GM18502 (cell line): ENCODE measurements at regions not wholly inside any gene's neighbourhood (a gene's known extent, or its start where the extent isn't known, plus 50 kb on each side); places are given as distances from the start of the nearest gene placed in this dataset.

ENCODE experiments used
- ATAC-seq: cut with Tn5 transposase; IDR thresholded peaks from one replicate; pipeline ENCODE4 v1.9.1; 2021; ENCODE audit warnings: mild to moderate bottlenecking; ENCODE audit not compliant: unreplicated experiment, poor library complexity

DNA sequence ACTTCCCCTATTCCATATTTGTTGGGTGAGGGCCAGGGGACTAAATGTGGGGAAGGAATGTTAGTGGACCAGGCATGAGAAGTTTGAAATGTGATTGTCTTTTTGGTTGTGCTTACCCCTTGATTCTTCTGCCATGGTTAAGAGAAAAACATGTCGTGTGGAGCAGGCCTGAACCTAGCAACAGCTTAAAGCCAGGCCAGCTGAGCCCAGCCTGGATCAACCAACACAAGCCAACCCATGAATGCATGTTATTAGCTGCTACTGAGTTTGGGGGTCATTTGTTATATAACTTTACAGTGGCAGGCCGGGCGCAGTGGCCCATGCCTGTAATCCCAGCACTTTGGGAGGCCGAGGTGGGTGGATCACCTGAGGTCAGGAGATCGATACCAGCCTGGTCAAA is 52.4 kb upstream of the TRIO start:
- ATAC-seq, result no peak

DNA sequence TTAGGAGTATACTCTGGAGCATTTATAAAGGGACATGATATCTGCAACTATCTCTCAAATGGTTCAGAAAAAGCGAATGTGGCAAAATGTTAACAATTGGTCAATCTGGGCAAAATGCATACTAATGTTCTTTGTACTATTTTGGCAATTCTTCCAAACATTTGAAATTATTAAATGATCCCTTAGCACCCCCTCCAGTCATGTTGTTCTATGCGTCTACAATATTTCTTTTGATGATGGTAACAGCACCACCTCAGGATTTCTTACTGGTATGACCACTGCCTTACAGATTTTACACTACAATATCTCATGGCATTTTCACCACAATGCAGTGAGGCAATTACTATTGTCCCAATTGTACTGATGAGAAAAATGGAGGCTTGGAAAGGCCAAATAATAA is 52.9 kb upstream of the TRIO start:
- no peak for ATAC-seq

DNA sequence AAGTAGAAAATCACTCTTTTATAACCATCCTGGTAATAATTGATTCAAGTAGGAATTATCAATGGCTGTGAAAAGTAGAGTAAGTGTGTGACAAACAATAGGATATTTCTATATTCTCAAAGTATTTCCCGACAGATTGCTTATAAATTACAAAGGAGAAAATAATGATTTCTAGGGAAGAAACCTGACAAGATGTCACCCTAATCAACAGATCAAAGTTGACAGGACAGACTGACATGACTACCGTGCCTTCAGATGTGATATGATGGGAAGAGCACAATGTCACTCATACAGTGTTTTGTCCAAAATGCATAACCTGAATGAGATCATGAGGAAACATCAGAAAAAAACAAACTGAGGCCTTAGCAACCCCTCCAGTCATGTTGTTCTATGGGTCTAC is 53.9 kb upstream of the TRIO start:
- no peak for ATAC-seq

DNA sequence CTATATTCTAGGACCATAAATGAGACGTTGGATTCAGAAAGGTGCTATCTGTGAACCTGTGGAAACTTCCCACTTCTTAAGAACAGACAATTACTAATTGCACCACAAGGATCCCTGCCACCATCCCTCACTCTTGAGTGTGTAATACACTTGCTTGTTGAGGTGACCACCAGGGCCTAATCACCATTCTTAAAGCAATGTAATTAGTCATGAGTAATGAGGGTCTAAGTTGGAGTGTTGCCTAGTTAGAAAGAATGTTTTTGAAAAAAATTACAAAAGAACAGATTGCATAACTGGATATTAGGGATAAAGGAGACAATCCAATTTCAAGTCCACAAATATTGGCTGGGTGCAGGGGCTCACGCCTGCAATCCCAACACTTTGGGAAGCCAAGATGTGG is 56.9 kb upstream of the TRIO start:
- no peak for ATAC-seq

DNA sequence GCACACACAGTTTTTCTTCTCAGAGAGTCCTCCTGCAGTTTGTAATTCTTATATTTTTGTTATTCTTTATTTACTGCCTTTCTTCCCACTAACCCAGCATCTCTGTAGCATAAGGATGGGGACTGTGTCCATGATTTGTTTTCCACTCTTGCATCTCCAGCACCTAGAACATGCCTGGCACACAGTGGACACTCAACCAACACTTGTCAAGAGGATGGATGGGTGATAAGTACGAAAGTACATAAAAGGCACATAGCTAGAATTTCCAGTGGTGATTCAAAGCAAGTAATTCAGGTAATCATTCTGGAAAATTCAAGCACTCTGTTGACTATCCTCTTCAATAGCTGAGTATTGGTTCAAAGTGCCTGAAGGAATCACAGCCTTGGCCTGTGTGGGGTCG is 60.2 kb upstream of the TRIO start:
- ATAC-seq, result no peak

DNA sequence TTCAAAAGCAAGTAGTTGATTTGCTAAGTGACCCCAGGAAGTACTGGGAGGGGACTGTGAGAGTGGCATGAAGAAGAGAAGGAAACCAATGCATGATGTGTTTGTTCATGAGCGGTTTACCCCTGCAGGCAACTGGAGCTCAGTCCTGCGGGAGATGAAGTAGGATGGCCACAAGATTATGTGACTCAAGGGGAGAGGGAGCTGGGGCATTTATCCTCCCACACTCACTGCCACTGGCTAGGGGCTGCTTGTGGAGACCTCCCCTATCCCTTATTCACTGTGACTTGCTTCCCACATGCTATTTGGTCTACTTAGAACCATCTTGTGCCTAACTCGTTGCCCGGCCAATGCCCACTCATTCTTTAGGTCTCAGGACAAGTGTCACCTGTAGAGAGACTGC is 60.6 kb upstream of the TRIO start:
- ATAC-seq, result no peak

DNA sequence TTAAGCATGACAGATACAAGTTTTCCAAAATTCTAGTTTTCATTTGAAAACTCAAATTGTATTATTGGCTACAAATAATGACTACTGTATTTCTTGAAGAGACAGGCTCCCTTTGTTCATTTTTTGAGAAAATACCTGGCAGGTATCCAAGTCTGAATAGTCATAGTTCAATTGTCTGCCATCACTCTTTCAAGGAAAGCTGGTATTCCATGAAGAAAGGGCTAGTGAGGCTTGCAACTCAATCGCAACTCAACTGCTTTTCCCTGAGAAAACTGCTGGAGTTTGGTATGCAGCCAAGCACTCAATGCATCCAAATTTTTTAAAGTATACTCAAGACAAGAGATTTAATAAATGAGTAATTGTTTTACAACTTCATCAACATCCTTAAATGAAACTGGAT is 61.4 kb upstream of the TRIO start:
- no peak for ATAC-seq

DNA sequence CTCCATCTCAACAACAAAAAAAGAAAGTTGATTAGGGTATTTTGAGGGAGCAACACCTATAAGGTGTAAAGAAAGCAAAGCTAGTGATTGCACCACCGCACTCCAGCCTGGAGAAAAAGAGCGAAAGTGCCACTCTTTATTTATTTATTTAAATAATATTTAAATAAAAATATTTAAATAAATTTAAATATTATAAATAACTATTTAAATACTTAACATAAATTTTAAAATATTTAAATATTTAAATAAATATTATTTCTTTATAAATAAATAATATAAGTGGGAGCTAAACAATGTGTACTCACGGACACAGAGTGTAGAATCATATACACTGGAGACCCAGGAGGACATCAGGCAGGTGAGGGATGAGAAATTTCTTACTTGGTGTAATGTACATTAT is 64.4 kb upstream of the TRIO start:
- ATAC-seq, result no peak

DNA sequence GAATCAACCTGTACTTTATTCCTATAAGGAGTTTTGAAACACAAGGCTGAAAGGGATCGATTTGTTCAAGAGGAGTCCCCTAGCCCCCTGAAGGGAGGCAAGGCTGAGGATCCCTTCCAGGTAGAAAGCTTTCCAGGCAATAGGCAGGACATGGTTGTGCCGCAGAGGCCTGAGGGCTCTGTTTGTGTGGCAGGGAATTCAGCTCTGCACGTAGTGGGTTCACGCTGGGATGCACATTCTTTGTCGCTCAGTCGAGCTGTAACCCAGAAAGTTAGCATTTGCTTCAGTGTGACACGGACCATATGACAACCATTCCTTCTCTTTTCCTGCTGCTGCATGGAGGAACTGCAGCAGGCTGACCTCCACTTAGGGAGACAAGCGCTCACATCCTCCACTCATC is 65.6 kb upstream of the TRIO start:
- ATAC-seq, result no peak

DNA sequence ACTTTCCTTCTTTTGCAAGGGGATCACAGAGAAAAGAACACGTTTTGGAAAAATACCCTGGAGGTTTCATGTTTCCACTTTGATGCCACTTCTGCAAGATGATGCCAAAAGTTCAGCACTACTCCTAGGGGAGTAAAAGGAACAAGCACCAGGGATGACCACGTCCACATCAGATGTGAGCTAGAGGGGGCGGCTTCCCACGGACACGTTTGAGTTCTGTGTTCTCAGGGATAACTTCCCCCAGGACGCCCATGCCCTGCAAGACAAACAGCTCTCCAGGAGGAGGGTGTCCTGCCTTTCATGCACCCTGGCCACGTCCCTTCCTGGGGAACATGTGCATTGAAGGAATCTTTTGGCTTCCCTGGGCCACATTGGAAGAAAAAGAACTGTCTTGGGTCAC is 66.6 kb upstream of the TRIO start:
- ATAC-seq, result no peak

DNA sequence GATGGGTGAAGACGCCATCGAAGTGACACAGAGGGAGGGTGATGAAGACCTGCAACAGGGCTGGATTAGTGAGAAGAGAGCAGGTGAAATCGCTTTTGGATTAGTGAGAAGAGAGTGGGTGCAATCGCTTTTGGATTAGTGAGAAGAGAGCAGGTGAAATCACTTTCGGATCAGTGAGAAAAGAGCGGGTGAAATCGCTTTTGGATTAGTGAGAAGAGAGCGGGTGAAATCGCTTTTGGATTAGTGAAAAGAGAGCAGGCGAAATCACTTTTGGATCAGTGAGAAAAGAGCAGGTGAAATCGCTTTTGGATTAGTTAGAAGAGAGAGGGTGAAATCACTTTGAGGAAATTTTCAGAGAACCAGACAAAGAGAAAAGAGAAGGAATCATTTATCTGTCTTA is 67.2 kb upstream of the TRIO start:
- no peak for ATAC-seq

DNA sequence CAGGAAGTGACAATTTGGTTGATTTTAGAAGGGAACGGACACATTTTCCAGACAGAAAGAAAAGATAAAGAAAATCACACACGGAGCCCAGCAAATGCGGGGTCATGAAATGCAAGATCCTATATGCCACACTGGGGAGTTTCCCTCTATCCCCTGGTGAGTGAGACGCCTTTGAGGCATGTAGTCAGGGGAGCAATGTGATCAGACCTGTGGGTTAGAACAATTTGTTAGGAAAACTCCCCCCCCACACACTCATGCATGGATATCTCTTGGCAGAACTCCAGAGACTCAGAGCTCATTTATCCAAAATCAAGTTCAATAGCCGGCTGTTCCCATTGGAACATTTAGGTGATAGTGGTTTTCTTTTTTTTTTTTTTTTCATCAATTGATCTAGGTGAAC is 71.7 kb upstream of the TRIO start:
- no peak for ATAC-seq

DNA sequence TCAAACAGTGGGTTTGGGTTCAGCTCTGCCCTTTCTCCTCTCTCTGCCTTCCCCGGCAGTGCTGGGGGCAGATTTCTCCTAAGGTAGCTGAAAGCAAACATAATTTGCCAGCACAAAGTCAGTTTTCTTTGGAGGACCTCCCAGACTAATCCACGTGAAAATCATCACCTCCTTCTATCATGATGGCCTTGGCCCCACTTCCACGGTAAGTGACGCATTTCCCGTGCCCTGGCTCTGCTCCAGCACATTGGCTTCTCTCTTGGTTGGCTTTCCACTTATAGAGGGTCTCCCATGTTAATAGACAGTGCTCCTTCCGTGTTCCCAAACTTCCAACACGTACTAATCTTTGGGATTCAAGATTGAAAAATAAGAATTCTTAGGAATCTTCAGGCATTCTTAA is 74.1 kb upstream of the TRIO start:
- ATAC-seq, result no peak

DNA sequence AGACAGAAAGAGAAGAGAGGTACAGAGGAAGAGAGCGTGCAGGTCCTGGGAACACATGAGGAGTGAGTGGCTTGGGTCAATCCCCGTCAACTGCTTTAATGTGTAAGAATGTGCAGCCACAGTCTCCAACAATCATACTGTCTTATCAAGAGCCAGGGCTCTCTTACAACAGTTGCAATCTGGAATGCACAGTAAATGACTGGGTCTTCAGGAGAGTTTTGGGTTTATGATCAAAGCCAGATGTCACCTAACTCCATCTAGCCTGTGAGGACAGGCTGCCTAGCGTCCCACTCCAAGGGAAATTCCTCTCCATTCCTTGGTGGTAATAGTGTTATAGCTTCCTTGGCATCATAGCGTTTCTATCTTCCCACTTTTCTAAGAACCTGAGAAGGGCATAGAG is 75.0 kb upstream of the TRIO start:
- ATAC-seq, result no peak

DNA sequence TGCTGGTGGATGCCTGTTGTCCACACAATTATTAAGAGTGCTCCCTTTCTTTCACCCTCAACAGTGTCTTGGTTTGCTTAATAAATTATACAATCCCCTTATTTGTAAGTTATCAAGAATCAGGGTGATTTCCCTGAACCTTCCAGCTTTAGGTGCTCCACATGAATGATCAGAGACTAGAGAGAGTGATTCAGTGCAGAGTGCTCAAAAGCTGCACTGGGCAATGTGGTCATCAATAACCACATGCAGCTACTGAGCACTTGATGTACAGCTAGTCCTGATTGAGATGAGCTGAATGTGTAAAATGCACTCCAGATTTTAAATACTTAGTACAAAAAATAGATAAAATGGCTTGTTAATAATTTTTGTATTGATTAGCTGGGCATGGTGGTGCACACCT is 76.8 kb upstream of the TRIO start:
- ATAC-seq, result no peak

DNA sequence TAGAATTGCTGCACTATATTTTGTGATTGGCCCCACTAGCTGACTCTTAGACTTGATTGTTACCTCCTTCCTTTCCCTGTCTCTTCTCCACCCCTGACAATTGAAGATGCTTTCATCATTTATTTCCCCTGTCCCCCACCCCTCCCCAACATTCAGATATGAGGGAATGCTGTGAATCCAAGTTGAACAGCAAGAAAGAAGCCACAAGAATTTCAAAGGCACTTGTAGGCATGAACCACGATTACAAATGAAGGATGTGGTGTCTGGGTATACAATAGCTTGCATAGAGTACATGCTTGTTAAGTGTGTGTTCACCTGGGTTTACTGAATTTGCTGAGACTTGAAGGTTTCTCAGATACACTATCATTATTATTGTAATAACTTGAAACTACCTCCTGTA is 78.3 kb upstream of the TRIO start:
- no peak for ATAC-seq

DNA sequence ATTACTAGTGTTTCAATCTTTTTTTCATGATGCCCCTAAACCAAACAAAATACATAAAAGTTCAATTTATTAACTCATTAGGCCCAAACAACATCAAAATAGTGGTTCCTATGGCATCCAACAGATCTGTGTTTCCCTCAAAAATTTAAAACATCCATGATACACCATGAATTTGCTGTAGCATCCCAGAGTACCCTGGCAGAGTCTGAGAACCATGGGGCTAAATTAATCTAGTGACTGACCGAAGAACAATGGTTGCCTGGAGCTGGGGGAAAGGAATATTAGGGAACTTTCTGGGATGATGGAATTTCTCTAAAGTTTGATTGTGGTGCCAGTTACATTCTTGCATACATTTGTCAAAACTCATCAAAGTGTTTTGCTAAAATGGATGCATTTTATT is 79.5 kb upstream of the TRIO start:
- no peak for ATAC-seq

DNA sequence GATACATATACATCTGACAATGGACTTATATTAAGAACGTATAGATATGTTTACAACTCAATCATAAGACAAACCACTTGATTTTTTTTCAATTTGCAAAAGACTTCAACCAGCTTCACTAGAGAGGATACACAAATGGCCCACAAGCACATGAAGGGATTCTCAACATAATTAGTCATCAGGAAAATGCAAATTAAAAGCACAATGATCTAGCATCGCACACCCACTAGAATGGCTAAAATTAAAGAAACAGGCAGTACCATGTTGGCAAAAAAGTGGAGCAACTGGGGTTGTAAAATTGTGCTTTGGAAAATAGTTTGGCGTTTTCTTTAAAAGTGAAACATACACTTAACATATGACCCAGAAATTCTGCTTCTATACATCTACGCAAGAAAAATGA is 80.0 kb upstream of the TRIO start:
- ATAC-seq, result no peak

DNA sequence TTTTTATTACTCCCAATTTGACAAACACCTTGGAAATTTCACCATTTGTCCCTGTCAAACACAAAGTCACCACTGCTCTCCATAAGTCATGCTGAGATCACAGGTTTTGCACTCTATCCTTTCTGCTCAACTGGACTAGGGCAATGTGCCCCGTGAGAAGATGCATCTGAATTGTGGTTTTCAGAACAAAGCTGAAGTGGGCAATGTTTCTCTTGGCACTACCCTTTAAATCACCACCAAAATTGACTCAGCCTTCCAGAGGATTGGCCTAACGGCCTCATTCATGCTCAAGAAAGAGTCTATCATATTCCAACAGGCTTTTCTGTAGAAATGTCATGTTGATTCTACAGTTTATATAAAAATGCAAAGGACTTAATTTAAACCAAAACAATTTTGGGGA is 81.0 kb upstream of the TRIO start:
- ATAC-seq, result no peak

DNA sequence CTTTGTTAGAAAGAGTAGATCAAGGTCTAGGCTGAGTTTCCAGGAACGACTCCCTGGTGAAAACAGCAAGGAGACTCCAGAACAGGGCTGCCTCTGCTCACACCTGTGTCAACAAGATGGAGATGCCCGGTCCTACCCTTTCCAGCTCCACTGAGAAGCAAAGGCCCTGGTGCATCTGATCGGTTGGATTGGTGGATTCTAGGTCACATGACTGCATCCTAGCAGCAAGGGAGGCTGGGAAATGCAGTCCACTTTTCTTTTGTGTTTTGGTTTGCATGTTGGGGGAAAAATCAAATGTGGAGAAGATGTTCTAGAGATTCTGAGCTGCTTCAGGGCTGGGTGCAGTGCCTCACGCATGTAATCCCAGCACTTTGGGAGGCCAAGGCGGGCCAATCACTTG is 82.0 kb upstream of the TRIO start:
- no peak for ATAC-seq

DNA sequence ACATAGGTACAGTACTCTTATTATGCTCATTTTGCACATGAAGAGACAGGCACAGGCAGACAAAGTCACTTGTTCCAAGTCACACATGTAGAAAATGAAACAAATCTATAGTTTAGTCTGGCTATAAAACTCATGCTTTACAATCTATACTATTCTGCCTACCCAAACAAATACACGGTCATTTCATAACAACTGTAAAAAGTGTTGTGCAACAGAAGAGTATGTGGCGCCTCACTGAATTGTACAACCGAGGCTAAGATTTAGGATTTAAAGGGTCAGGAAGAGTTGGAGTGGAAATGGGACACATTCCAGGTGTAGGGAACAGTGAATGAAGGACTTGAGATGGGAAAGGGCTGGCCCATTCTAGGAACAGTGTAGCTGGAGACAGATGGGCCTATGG is 82.9 kb upstream of the TRIO start:
- ATAC-seq, result no peak

DNA sequence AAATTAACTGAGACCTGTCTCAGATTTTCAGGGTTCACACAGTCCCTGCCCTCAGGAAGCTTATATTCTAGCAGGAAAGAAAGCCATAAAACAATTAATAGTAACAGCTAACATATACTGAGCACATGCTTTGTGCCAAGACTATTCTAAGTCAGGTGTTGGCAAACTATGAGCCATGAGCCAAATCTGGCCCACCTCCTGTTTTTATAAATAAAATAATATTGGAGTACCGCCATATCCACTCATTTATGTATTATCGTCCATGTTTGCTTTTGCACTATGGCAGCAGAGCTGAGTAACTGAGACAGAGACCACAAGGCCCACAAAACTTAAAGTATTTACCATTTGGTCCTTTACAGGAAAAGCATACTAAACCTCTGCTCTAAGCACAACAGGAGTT is 83.3 kb upstream of the TRIO start:
- no peak for ATAC-seq

DNA sequence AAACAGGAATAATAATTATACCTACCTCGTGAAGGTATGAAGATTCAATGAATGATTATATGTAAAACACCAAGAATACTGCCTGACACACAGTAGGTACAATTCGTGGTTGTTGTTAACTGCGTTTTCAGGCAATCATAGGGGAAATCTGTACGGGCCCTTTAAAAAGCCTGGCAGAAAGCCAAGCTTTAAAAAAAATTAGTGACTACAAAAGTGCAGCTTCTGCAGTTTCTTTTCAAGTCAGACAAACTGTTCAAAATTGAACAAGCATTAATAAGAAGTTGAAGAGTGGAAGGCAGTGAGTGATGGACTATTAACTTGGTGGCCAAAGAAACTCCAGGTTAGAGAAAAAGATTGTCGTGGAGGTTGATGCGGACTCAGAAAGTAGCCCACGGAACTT is 85.9 kb upstream of the TRIO start:
- no peak for ATAC-seq

DNA sequence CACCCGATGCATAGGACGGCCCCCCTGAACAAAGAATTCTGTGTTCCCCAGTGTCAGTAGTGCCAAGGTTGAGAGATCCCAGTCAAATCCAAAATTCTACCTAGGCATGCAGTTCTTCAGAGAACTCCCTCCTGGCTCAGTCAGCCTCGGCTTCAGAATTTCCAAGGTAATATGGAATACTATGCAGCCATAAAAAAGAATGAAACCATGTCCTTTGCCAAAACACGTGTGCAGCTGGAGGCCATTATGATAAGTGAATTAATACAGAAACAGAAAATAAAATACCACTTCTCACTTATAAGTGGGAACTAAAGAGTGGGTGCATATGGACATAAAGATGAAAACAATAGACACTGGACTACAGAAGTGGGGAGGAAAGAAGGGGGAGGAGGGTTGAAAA is 87.1 kb upstream of the TRIO start:
- ATAC-seq, result no peak
